H1 (cell line): ENCODE measurements at regions not wholly inside any gene's neighbourhood (a gene's known extent, or its start where the extent isn't known, plus 50 kb on each side); places are given as distances from the start of the nearest gene placed in this dataset.

Experiments used
- CTCF ChIA-PET: fragments of 300-600 bp; sonication (Branson Sonifier 250); formaldehyde crosslinking; loops from one replicate; lab custom pipeline; 2021; ENCODE audit not compliant: partially characterized antibody; lab: Charles Lee
- POLR2A ChIA-PET: fragments of 300-600 bp; sonication (Branson Sonifier 250); formaldehyde crosslinking; loops from one replicate; lab custom pipeline; 2021; ENCODE audit warnings: inconsistent platforms; ENCODE audit not compliant: partially characterized antibody; lab: Charles Lee
- DNase-seq, 2 experiments: peaks; one replicate each; pipeline versions ENCODE4 v3.0.0 to v3.0.0-alpha.2; 2010 to 2022; ENCODE audit warnings: low spot score in 2 of 2, low read depth in 1 of 2, mixed read lengths in 1 of 2
- FAIRE-seq: peaks from 2 replicates; lab custom pipeline; 2011; peaks lifted over from hg19 to GRCh38; lab: Jason Lieb, UNC
- H2AFZ ChIP-seq: 2 replicates; pipeline ENCODE4 v1.8.1; 2012; ENCODE audit warnings: low read length, inconsistent platforms
- H2AK5ac ChIP-seq: 2 replicates; pipeline ENCODE4 v1.6.1; 2013; ENCODE audit warnings: low read depth, low read length
- H2BK120ac ChIP-seq: replicated peaks from 2 replicates; pipeline ENCODE3; 2013; ENCODE audit warnings: low read depth, low read length, inconsistent platforms
- H2BK12ac ChIP-seq: 2 replicates; pipeline ENCODE4 v1.6.1; 2013; ENCODE audit warnings: low read depth, low read length
- H2BK15ac ChIP-seq: 2 replicates; pipeline ENCODE4 v1.6.1; 2013; ENCODE audit warnings: low read length
- H2BK20ac ChIP-seq: 2 replicates; pipeline ENCODE4 v1.6.1; 2013; ENCODE audit warnings: low read length
- H2BK5ac ChIP-seq: 2 replicates; pipeline ENCODE4 v1.6.1; 2013; ENCODE audit warnings: low read depth, low read length
- H3K14ac ChIP-seq: 2 replicates; pipeline ENCODE4 v1.6.1; 2013; ENCODE audit warnings: inconsistent platforms; ENCODE audit not compliant: insufficient read length
- H3K18ac ChIP-seq: 2 replicates; pipeline ENCODE4 v1.6.1; 2013; ENCODE audit warnings: low read length; ENCODE audit errors: extremely low read depth
- H3K23ac ChIP-seq: 2 replicates; pipeline ENCODE4 v1.6.1; 2013; ENCODE audit warnings: inconsistent platforms; ENCODE audit not compliant: insufficient read length
- H3K23me2 ChIP-seq: 2 replicates; pipeline ENCODE4 v1.6.1; 2013; ENCODE audit warnings: low read depth, low read length
- H3K27ac ChIP-seq: 2 replicates; pipeline ENCODE4 v1.6.1; 2011; ENCODE audit warnings: low read depth, low read length, inconsistent platforms
- H3K27me3 ChIP-seq, 4 experiments: replicated peaks in 1 of 4; 1 replicate in 1 of 4; 2 replicates in 3 of 4; pipeline versions ENCODE4 v1.6.1 to v1.8.1; 2011 to 2013; ENCODE audit warnings: low read length in 3 of 4, mild to moderate bottlenecking in 3 of 4, inconsistent platforms in 2 of 4, mixed read lengths in 2 of 4, moderate library complexity in 1 of 4; ENCODE audit not compliant: control insufficient read depth in 3 of 4, insufficient read depth in 3 of 4; ENCODE audit errors: extremely low read depth in 1 of 4
- H3K36me3 ChIP-seq, 4 experiments: 2 replicates each; pipeline versions ENCODE4 v1.6.1 to v1.8.1; 2011 to 2013; ENCODE audit warnings: mild to moderate bottlenecking in 4 of 4, low read length in 3 of 4, moderate library complexity in 2 of 4, control low read depth in 1 of 4, inconsistent platforms in 1 of 4; ENCODE audit not compliant: insufficient read depth in 4 of 4, control insufficient read depth in 2 of 4
- H3K4ac ChIP-seq: replicated peaks from 2 replicates; pipeline ENCODE3; 2013; ENCODE audit warnings: low read length, low read depth, mixed read lengths, inconsistent platforms; ENCODE audit not compliant: insufficient read length
- H3K4me1 ChIP-seq, 4 experiments: replicated peaks in 1 of 4; 1 replicate in 1 of 4; 2 replicates in 3 of 4; pipeline versions ENCODE4 v1.6.1 to v1.8.1; 2011 to 2013; ENCODE audit warnings: low read length in 3 of 4, inconsistent platforms in 2 of 4, mixed read lengths in 1 of 4; ENCODE audit not compliant: insufficient read depth in 4 of 4, control insufficient read depth in 3 of 4
- H3K4me2 ChIP-seq, 2 experiments: 2 replicates each; pipeline versions ENCODE4 v1.6.1 to v1.8.1; 2011 to 2013; ENCODE audit warnings: low read depth in 2 of 2, low read length in 2 of 2, control low read depth in 1 of 2, inconsistent platforms in 1 of 2, mild to moderate bottlenecking in 1 of 2; ENCODE audit not compliant: insufficient read depth in 1 of 2
- H3K4me3 ChIP-seq, 4 experiments: fragments of 200-600, 300-600 bp in 1 of 4; sonication (generic), shearing (Covaris generic), sonication (Bioruptor Twin) in 1 of 4; 2 replicates each; pipeline versions ENCODE4 v1.5.1 to v1.8.1; 2011 to 2016; ENCODE audit warnings: low read length in 4 of 4, low read depth in 3 of 4, control low read depth in 2 of 4, inconsistent platforms in 2 of 4, mild to moderate bottlenecking in 2 of 4, mixed read lengths in 1 of 4, moderate library complexity in 1 of 4; ENCODE audit not compliant: insufficient read depth in 2 of 4; ENCODE audit errors: extremely low read depth in 1 of 4
- H3K56ac ChIP-seq: replicated peaks from 2 replicates; pipeline ENCODE3; 2013; ENCODE audit warnings: low read depth, mild to moderate bottlenecking, mixed read lengths, low read length, inconsistent platforms; ENCODE audit not compliant: insufficient read length
- H3K79me1 ChIP-seq: 2 replicates; pipeline ENCODE4 v1.6.1; 2013; ENCODE audit warnings: low read depth, low read length, control low read depth
- H3K79me2 ChIP-seq, 2 experiments: 2 replicates each; pipeline versions ENCODE4 v1.6.1 to v1.8.1; 2012 to 2013; ENCODE audit warnings: low read length in 2 of 2, mild to moderate bottlenecking in 2 of 2, inconsistent platforms in 1 of 2; ENCODE audit not compliant: insufficient read depth in 2 of 2, control insufficient read depth in 1 of 2
- H3K9ac ChIP-seq, 4 experiments: replicated peaks in 1 of 4; 1 replicate in 1 of 4; 2 replicates in 3 of 4; pipeline versions ENCODE4 v1.6.1 to v1.8.1; 2011 to 2013; ENCODE audit warnings: low read depth in 3 of 4, low read length in 3 of 4, control low read depth in 2 of 4, mild to moderate bottlenecking in 2 of 4, moderate library complexity in 2 of 4, inconsistent platforms in 1 of 4; ENCODE audit errors: extremely low read depth in 1 of 4
- H3K9me3 ChIP-seq, 2 experiments: 2 replicates each; pipeline versions ENCODE4 v1.6.1 to v1.8.1; 2012 to 2013; ENCODE audit warnings: mild to moderate bottlenecking in 2 of 2, moderate library complexity in 2 of 2, control low read depth in 1 of 2, inconsistent platforms in 1 of 2, low read depth in 1 of 2, low read length in 1 of 2, mixed read lengths in 1 of 2; ENCODE audit not compliant: insufficient read depth in 2 of 2
- H4K20me1 ChIP-seq, 2 experiments: replicated peaks in 1 of 2; 2 replicates each; pipeline versions ENCODE3 to v1.8.1; 2011 to 2013; ENCODE audit warnings: inconsistent platforms in 2 of 2, low read length in 2 of 2, mild to moderate bottlenecking in 1 of 2; ENCODE audit not compliant: insufficient read depth in 2 of 2, control insufficient read depth in 1 of 2
- H4K5ac ChIP-seq: 2 replicates; pipeline ENCODE4 v1.6.1; 2013; ENCODE audit warnings: low read length, low read depth, mixed read lengths, inconsistent platforms; ENCODE audit not compliant: insufficient read length
- H4K8ac ChIP-seq: 2 replicates; pipeline ENCODE4 v1.8.0; 2013; ENCODE audit warnings: mild to moderate bottlenecking, moderate library complexity, low read length, inconsistent platforms; ENCODE audit not compliant: insufficient read depth; ENCODE audit errors: extremely low read depth
- H4K91ac ChIP-seq: replicated peaks from 2 replicates; pipeline ENCODE3; 2013; ENCODE audit warnings: low read length, mixed read lengths, inconsistent platforms; ENCODE audit not compliant: insufficient read length
- MAFK ChIP-seq: IDR thresholded peaks from 2 replicates; pipeline ENCODE4 v1.6.1; 2012; ENCODE audit warnings: low read depth, mild to moderate bottlenecking, improper control_type of control experiment, low read length
- RAD21 ChIP-seq, 2 experiments: IDR thresholded peaks in 1 of 2; conservative IDR thresholded peaks in 1 of 2; 2 replicates each; pipeline ENCODE4 v1.6.1; 2011; ENCODE audit warnings: low read depth in 2 of 2, low read length in 2 of 2, improper control_type of control experiment in 1 of 2, inconsistent platforms in 1 of 2, mild to moderate bottlenecking in 1 of 2, moderate library complexity in 1 of 2
- SP4 ChIP-seq: IDR thresholded peaks from 2 replicates; pipeline ENCODE4 v1.6.1; 2012; ENCODE audit warnings: low read length, inconsistent platforms
- TCF12 ChIP-seq: IDR thresholded peaks from 2 replicates; pipeline ENCODE4 v1.6.1; 2011; ENCODE audit warnings: low read depth, mild to moderate bottlenecking, low read length
- WGBS, 2 experiments: shearing (Covaris generic) in 1 of 2; methylation state at CpG; one replicate each; pipeline versions ENCODE4 v1.1.6 to v1.1.7; 2013 to 2015; ENCODE audit warnings: low lambda C conversion rate in 2 of 2, mixed read lengths in 2 of 2, inconsistent platforms in 1 of 2, low coverage in 1 of 2, missing lambda C conversion rate in 1 of 2; ENCODE audit not compliant: insufficient replicate concordance in 2 of 2, insufficient coverage in 1 of 2, insufficient read length in 1 of 2; ENCODE audit errors: extremely low coverage in 1 of 2, missing lambda C conversion rate in 1 of 2; 5-methylcytosine and 5-hydroxymethylcytosine counted together

DNA sequence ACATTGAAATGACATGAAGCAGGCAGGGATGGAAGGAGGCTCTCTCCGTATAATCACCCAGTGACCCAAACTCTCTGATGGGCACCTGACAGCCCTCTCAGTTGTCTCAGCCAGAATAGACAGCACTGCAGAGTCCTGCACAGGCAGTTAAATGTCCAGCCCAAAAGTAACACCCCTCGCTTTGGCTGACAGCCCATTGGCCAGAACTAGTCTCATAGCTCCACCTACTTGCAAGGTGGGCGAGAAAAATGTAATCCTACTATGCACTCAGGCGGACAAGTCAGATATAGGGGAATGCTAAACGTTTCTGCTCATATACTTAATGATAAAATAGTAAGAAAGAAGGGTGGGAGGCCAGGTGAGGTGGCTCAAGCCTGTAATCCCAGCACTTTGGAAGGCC lies 393.5 kb upstream of the JARID2 start:
- no peak overlapping the region for H2BK15ac ChIP-seq
- H3K9me3 ChIP-seq: no peaks in the 10 kb centered on the region
- ChIA-PET POLR2A (interaction anchor here (1.7 kb wide), 1 partner anchor 28 kb away, joined by 5 read pairs; no protein-coding TSS in a partner anchor), CTCF (interaction anchor here (0.6 kb wide), 1 partner anchor 67 kb away, joined by 4 read pairs; no protein-coding TSS in a partner anchor)
- H3K14ac ChIP-seq: no peak overlapping the region
- no peaks in the 10 kb centered on the region for H3K23me2 ChIP-seq
- H4K8ac ChIP-seq: no peak overlapping the region
- H3K23ac ChIP-seq: no peak overlapping the region
- peaks cover 2 to 18% (median 11%) of the 10 kb centered on the region in 4 experiments; a peak in 5 of 7 replicates for H3K4me1 ChIP-seq
- DNase-seq: no peak
- H4K5ac ChIP-seq: no peak overlapping the region
- H2BK20ac ChIP-seq: no peak overlapping the region; the same call in 1 of the 2 replicates
- no peak overlapping the region for H4K91ac ChIP-seq
- H3K36me3 ChIP-seq: no peaks in the 10 kb centered on the region
- H3K4me2 ChIP-seq: no peak overlapping the region
- FAIRE-seq: no peak
- 91% methylated on average over 5 of the region's 5 CpGs; no CpG with 5 or more reads in 1 of the 2 experiments for WGBS, 2 experiments
- no peaks in the 10 kb centered on the region for H3K79me1 ChIP-seq
- H2AFZ ChIP-seq: no peak overlapping the region
- no peak overlapping the region for H2BK5ac ChIP-seq
- H3K79me2 ChIP-seq: no peaks in the 10 kb centered on the region
- H3K4ac ChIP-seq: no peak overlapping the region
- H2BK120ac ChIP-seq: no peak overlapping the region
- no peak overlapping the region for H3K4me3 ChIP-seq
- H3K9ac ChIP-seq: no peak overlapping the region
- no peak overlapping the region for H3K18ac ChIP-seq
- H2BK12ac ChIP-seq: no peak overlapping the region
- no peak overlapping the region for H3K27ac ChIP-seq
- no peak overlapping the region for H3K56ac ChIP-seq
- no peaks in the 10 kb centered on the region for H3K27me3 ChIP-seq
- no peaks in the 10 kb centered on the region for H4K20me1 ChIP-seq
- 0 out of 4 replicates have a peak, but pooled peaks of 1 of the 2 experiments have one; percentile 3 for TF ChIP-seq RAD21 (IDR thresholded peaks at IDR 0.05 in 1 of 2, conservative IDR thresholded peaks at IDR 0.05 in 1 of 2; ENCODE audit: low read depth in 2 of 2, low read length in 2 of 2)
- TF ChIP-seq TCF12: no peak
- TF ChIP-seq SP4: no peak
- TF ChIP-seq MAFK: no peak
- no peak overlapping the region for H2AK5ac ChIP-seq
